PFSK-1 (cell line): ENCODE measurements at regions not wholly inside any gene's neighbourhood (a gene's known extent, or its start where the extent isn't known, plus 50 kb on each side); places are given as distances from the start of the nearest gene placed in this dataset.

ENCODE experiments used
- FOXP2 ChIP-seq: optimal IDR thresholded peaks from 2 replicates; pipeline ENCODE3; 2011; ENCODE audit warnings: borderline replicate concordance, control low read depth, inconsistent platforms; ENCODE audit not compliant: insufficient read depth; ENCODE audit errors: extremely low read length, extremely low read depth
- POLR2AphosphoS5 ChIP-seq: IDR thresholded peaks from 2 replicates; pipeline ENCODE4 v1.6.1; 2012; ENCODE audit warnings: low read depth, mild to moderate bottlenecking, control low read depth, low read length, moderate library complexity
- REST ChIP-seq, 2 experiments: IDR thresholded peaks; 2 replicates each; pipeline versions ENCODE4 v1.6.1 to v1.8.0; 2011 to 2012; ENCODE audit warnings: low read depth in 2 of 2, low read length in 2 of 2, control low read depth in 1 of 2, inconsistent platforms in 1 of 2, mild to moderate bottlenecking in 1 of 2, moderate library complexity in 1 of 2; ENCODE audit not compliant: insufficient read depth in 1 of 2
- SIN3A ChIP-seq: IDR thresholded peaks from 2 replicates; pipeline ENCODE4 v1.6.1; 2012; ENCODE audit warnings: mild to moderate bottlenecking, low read length, moderate library complexity, borderline replicate concordance; ENCODE audit not compliant: insufficient read depth
- TAF1 ChIP-seq: IDR thresholded peaks from 2 replicates; pipeline ENCODE4 v1.6.1; 2012; ENCODE audit warnings: low read length, control low read depth, borderline replicate concordance; ENCODE audit not compliant: insufficient read depth

GRCh38 chr3:24981309-24981708, 446.8 kb upstream of the RARB start:
- TF ChIP-seq TAF1 (no peak), POLR2AphosphoS5 (no peak), SIN3A (no peak), FOXP2 (no peak), REST (IDR thresholded peaks at IDR 0.05; ENCODE audit: insufficient read depth in 1 of 2, low read depth in 2 of 2, low read length in 2 of 2) (no peak)

GRCh38 chr3:24981924-24982323, 446.1 kb upstream of the RARB start:
- no peak for TF ChIP-seq REST (IDR thresholded peaks at IDR 0.05; ENCODE audit: insufficient read depth in 1 of 2, low read depth in 2 of 2, low read length in 2 of 2)
- no peak for TF ChIP-seq FOXP2
- TF ChIP-seq POLR2AphosphoS5, result no peak
- TF ChIP-seq TAF1, result no peak
- no peak for TF ChIP-seq SIN3A

- TF ChIP-seq REST (IDR thresholded peaks at IDR 0.05; ENCODE audit: insufficient read depth in 1 of 2, low read depth in 2 of 2, low read length in 2 of 2) (no peak), FOXP2 (no peak), POLR2AphosphoS5 (no peak), SIN3A (no peak), TAF1 (no peak)
Observed at GRCh38 chr3:24985668-24986067, 442.4 kb upstream of the RARB start.

- TF ChIP-seq FOXP2 (no peak), POLR2AphosphoS5 (no peak), SIN3A (no peak), REST (IDR thresholded peaks at IDR 0.05; ENCODE audit: insufficient read depth in 1 of 2, low read depth in 2 of 2, low read length in 2 of 2) (no peak), TAF1 (no peak)
Observed at GRCh38 chr3:24986612-24987011, 441.5 kb upstream of the RARB start.

- no peak for TF ChIP-seq TAF1
- no peak for TF ChIP-seq SIN3A
- TF ChIP-seq FOXP2, result no peak
- TF ChIP-seq REST (IDR thresholded peaks at IDR 0.05; ENCODE audit: insufficient read depth in 1 of 2, low read depth in 2 of 2, low read length in 2 of 2), result no peak
- TF ChIP-seq POLR2AphosphoS5, result no peak
Observed at GRCh38 chr3:24999357-24999756, 428.7 kb upstream of the RARB start.
